ENCODE measurements at regions not wholly inside any gene's neighbourhood (a gene's known extent, or its start where the extent isn't known, plus 50 kb on each side); places are given as distances from the start of the nearest gene placed in this dataset.

DNA sequence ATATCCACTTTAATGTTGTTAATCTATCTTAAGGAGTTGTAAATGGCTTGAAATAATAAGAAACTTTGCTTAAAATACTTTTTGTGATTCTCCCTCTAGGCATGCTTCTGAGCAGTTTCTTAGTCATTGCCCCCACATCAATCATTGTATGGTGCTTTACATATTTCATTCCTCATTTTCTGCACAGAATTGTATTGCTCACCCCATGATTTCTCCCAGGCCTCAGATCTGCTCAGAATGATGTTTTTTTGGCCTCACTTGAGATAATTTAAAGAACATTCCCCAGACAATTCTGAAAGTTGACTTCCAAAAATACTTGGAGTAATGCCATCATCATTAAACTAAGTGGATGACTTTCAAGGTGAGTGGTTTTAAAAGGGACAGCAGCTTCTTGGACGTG lies 82.1 kb upstream of the PRPS1L1 start:
- TF ChIP-seq CTCF (IDR thresholded peaks at IDR 0.05) (no peak), POLR2A (IDR thresholded peaks at IDR 0.05) (no peak)
- intact Hi-C loops (cut with DNase I), result no loop called here

DNA sequence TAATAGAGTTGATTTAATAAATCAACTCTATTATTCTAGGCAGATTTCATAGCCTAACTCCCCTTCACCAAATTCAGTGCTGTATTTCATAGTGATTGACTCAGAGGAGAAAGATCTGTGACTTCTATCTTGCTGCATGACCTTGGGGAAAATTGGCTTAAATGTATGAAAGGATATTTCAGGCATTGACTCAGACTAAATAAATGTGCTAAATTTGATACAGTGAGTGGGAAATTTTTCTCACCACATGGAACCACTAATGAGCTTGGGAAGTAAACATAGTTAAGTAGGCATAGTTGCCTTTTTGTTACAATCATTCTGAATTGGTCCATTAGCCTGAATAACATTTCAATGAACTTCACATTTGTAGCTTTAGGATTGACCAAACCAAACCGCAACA lies 89.0 kb upstream of the PRPS1L1 start:
- WGBS, 4 donors, result 90 to 100% (median 98%) methylated on average over 1 of the region's 1 CpG

More for the DNA sequence above, 82.1 kb upstream of the PRPS1L1 start:
- 36 to 45% (median 39%) methylated on average over 1 of the region's 1 CpG for WGBS, 4 donors
- H3K4me1 ChIP-seq (replicated peaks in 1 of 2), result no peaks in the 10 kb centered on the region
- H3K27me3 ChIP-seq, result no peaks in the 10 kb centered on the region
- H3K9me3 ChIP-seq (replicated peaks in 1 of 3), result no peaks in the 10 kb centered on the region
- no peaks in the 10 kb centered on the region for H3K36me3 ChIP-seq (replicated peaks in 1 of 2)
- no peak overlapping the region for H3K4me3 ChIP-seq
- DNase-seq, result no peak
- H3K27ac ChIP-seq, result no peak overlapping the region

DNA sequence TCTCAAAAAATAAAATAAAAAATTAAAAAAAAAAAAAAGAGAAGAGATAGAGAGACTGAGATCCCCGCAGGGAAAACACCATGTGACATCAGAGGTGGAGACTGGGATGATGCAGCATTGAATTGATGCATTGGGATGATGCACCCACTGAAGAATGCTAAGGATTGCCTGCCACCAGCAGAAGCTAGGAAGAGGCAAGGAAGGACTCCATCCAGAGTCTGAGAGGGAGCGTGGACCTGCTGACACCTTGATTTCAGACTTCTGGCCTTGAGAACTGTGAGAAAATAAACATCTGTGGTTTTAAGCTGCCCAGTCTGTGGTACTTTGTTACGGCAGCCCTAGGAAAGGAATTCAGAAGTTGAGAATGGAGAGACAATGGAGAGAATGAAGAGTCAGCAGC lies 89.8 kb upstream of the PRPS1L1 start:
- Histone ChIP-seq H3K27ac (no peak overlapping the region), H3K4me1 (replicated peaks in 1 of 2) (no peaks in the 10 kb centered on the region), H3K36me3 (replicated peaks in 1 of 2) (no peaks in the 10 kb centered on the region), H3K4me3 (no peak overlapping the region), H3K27me3 (no peaks in the 10 kb centered on the region), H3K9me3 (replicated peaks in 1 of 3) (no peaks in the 10 kb centered on the region)
- no peak for DNase-seq
- intact Hi-C loops (cut with DNase I), result no loop called here
- 90 to 97% (median 94%) methylated on average over 3 of the region's 3 CpGs for WGBS, 4 donors
- TF ChIP-seq CTCF (IDR thresholded peaks at IDR 0.05) (no peak), POLR2A (IDR thresholded peaks at IDR 0.05) (no peak)

More for the DNA sequence above, 89.0 kb upstream of the PRPS1L1 start:
- Histone ChIP-seq H3K4me3 (no peak overlapping the region), H3K9me3 (replicated peaks in 1 of 3) (no peaks in the 10 kb centered on the region), H3K27me3 (no peaks in the 10 kb centered on the region), H3K27ac (no peak overlapping the region), H3K4me1 (replicated peaks in 1 of 2) (no peaks in the 10 kb centered on the region), H3K36me3 (replicated peaks in 1 of 2) (no peaks in the 10 kb centered on the region)
- no peak for DNase-seq
- intact Hi-C loops (cut with DNase I), result no loop called here
- TF ChIP-seq POLR2A (IDR thresholded peaks at IDR 0.05), result no peak
- no peak for TF ChIP-seq CTCF (IDR thresholded peaks at IDR 0.05)

- Histone ChIP-seq H3K9me3 (replicated peaks in 1 of 3) (no peaks in the 10 kb centered on the region), H3K4me3 (no peak overlapping the region), H3K27me3 (no peaks in the 10 kb centered on the region), H3K27ac (no peak overlapping the region), H3K4me1 (replicated peaks in 1 of 2) (no peaks in the 10 kb centered on the region), H3K36me3 (replicated peaks in 1 of 2) (no peaks in the 10 kb centered on the region)
- intact Hi-C loops (cut with DNase I), result no loop called here
- no peak for DNase-seq
- TF ChIP-seq CTCF (IDR thresholded peaks at IDR 0.05) (peak in 2 of 6 experiments; percentile 8 to 10), POLR2A (IDR thresholded peaks at IDR 0.05) (no peak)
Observed at GRCh38 chr7:18119985-18120384, 92.3 kb upstream of the PRPS1L1 start.
